ENCODE measurements at regions not wholly inside any gene's neighbourhood (a gene's known extent, or its start where the extent isn't known, plus 50 kb on each side); places are given as distances from the start of the nearest gene placed in this dataset.

- TF ChIP-seq CTCF (conservative IDR thresholded peaks at IDR 0.05; ENCODE audit: low read depth, low read length) (no peak), EZH2 (IDR thresholded peaks at IDR 0.05; ENCODE audit: borderline replicate concordance, low read depth, low read length, poor library complexity, severe bottlenecking) (no peak)
Observed at GRCh38 chr4:38413524-38414341, 250.3 kb upstream of the KLF3 start.

All from A673 (cell line).